Suprapubic skin (tissue), 4 donors: ENCODE measurements at regions not wholly inside any gene's neighbourhood (a gene's known extent, or its start where the extent isn't known, plus 50 kb on each side); places are given as distances from the start of the nearest gene placed in this dataset.

Experiments
- DNase-seq, 2 donors: peaks; one replicate each; pipeline ENCODE4 v3.0.0-alpha.2; 2019; ENCODE audit warnings: low spot score in 2 of 2
- H3K27ac ChIP-seq: fragments of 200-600 bp; sonication (generic); one replicate; pipeline ENCODE4 v1.5.1; 2019
- H3K27me3 ChIP-seq: fragments of 200-600 bp; sonication (generic); one replicate; pipeline ENCODE4 v1.5.1; 2019
- H3K36me3 ChIP-seq: fragments of 200-600 bp; sonication (generic); one replicate; pipeline ENCODE4 v1.5.1; 2019
- H3K4me1 ChIP-seq: fragments of 200-600 bp; sonication (generic); one replicate; pipeline ENCODE4 v1.5.1; 2019
- H3K4me3 ChIP-seq: fragments of 200-600 bp; sonication (generic); one replicate; pipeline ENCODE4 v1.5.1; 2019; ENCODE audit warnings: mild to moderate bottlenecking
- H3K9me3 ChIP-seq: fragments of 200-600 bp; sonication (generic); one replicate; pipeline ENCODE4 v1.5.1; 2019
- EP300 ChIP-seq: sonication (generic); formaldehyde crosslinking; IDR thresholded peaks from one replicate; pipeline ENCODE4 v1.6.1; 2017; ENCODE audit warnings: antibody characterized with exemption
- POLR2A ChIP-seq, 2 donors: fragments of 450-650 bp; IDR thresholded peaks; one replicate each; pipeline ENCODE4 v1.6.1; 2017; ENCODE audit warnings: antibody characterized with exemption in 2 of 2, mild to moderate bottlenecking in 2 of 2, moderate library complexity in 2 of 2
- POLR2AphosphoS5 ChIP-seq, 3 donors: sonication (generic); formaldehyde crosslinking; IDR thresholded peaks; one replicate each; pipeline ENCODE4 v1.6.1; 2017; ENCODE audit warnings: antibody characterized with exemption in 3 of 3
- WGBS: methylation state at CpG from one replicate; pipeline ENCODE4 v1.1.5; 2018; 5-methylcytosine and 5-hydroxymethylcytosine counted together
- TF ChIP-seq, protein P1 (sequence below), 2 donors: fragments of 200-600 bp in 1 of 2; fragments of 450-650 bp in 1 of 2; sonication (generic) in 1 of 2; IDR thresholded peaks; one replicate each; pipeline ENCODE4 v1.5.1; 2016 to 2019; ENCODE audit warnings: antibody characterized with exemption in 2 of 2, mild to moderate bottlenecking in 1 of 2, moderate library complexity in 1 of 2

- Histone ChIP-seq H3K27me3 (no peaks in the 10 kb centered on the region), H3K27ac (no peak overlapping the region)
These were observed 202.6 kb upstream of the HEY2 start for GRCh38 chr6:125546841-125547251.

DNA sequence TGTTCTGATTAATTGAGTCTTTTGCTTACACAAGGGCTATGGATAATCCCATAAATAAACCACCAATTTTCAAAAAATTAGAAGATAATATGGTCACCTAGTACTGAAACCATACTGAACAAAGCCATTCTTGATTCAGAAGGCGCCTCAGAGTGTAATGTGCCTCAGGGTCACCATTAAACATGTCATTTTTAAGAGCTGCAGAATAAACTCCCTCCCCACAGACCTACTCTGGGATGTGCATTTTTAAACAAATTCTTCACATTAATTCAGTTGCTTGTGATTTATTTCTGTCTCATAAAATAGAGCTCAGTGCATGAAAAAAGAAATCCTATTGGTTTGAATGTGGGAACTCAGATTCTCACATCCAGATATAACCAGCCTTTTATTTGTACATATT is 202.1 kb upstream of the HEY2 start:
- Histone ChIP-seq H3K27ac (no peak overlapping the region), H3K4me1 (no peaks in the 10 kb centered on the region), H3K27me3 (no peaks in the 10 kb centered on the region), H3K4me3 (no peak overlapping the region), H3K36me3 (no peaks in the 10 kb centered on the region), H3K9me3 (no peaks in the 10 kb centered on the region)
- 73% methylated on average over 1 of the region's 1 CpG for WGBS
- TF ChIP-seq POLR2AphosphoS5 (IDR thresholded peaks at IDR 0.05) = no peak
- TF ChIP-seq, protein P1, sequence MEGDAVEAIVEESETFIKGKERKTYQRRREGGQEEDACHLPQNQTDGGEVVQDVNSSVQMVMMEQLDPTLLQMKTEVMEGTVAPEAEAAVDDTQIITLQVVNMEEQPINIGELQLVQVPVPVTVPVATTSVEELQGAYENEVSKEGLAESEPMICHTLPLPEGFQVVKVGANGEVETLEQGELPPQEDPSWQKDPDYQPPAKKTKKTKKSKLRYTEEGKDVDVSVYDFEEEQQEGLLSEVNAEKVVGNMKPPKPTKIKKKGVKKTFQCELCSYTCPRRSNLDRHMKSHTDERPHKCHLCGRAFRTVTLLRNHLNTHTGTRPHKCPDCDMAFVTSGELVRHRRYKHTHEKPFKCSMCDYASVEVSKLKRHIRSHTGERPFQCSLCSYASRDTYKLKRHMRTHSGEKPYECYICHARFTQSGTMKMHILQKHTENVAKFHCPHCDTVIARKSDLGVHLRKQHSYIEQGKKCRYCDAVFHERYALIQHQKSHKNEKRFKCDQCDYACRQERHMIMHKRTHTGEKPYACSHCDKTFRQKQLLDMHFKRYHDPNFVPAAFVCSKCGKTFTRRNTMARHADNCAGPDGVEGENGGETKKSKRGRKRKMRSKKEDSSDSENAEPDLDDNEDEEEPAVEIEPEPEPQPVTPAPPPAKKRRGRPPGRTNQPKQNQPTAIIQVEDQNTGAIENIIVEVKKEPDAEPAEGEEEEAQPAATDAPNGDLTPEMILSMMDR (IDR thresholded peaks at IDR 0.05) = no peak
- TF ChIP-seq POLR2A (IDR thresholded peaks at IDR 0.05) = no peak
- no peak for TF ChIP-seq EP300
- no peak for DNase-seq

More at GRCh38 chr6:125546841-125547251, 202.6 kb upstream of the HEY2 start:
- DNase-seq = no peak
- H3K9me3 ChIP-seq = no peaks in the 10 kb centered on the region
- no peak overlapping the region for H3K4me3 ChIP-seq
- H3K36me3 ChIP-seq = no peaks in the 10 kb centered on the region
- no peaks in the 10 kb centered on the region for H3K4me1 ChIP-seq
- WGBS = 31% methylated on average over 5 of the region's 5 CpGs
- TF ChIP-seq, protein P1 (IDR thresholded peaks at IDR 0.05) = no peak
- TF ChIP-seq POLR2A (IDR thresholded peaks at IDR 0.05) (no peak), POLR2AphosphoS5 (IDR thresholded peaks at IDR 0.05) (no peak), EP300 (no peak)

DNA sequence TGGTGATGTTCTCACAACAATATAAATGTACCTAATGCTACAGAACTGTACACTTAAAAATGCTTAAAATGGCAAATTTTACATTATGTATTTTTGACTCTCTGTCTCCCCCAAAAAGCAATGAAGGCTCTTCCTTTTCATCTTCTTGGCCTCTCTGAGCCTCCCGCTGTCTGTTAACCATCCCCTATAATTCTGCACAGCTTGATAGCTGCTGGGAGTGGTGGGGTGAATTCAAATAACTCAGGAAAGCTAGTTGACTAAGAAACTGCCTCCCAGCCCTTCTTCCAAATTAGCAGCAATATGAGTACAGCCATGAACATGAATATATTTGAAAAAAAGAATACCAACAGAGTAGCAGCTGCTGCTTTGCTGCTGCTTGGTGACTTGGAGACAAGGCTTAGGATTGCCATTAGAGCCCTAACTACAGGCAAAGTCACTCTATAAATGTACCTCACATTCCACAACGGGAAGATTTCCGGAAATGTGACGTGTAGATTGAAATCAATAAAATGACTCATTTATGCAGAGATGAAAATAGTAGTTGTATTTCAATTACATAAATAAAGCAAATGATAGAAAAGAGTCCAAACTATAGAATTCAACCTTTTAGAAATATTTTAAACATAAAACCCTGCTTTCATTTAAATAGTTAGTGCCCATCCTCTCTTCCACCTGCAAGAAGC is 200.1 kb upstream of the HEY2 start:
- H3K9me3 ChIP-seq = no peaks in the 10 kb centered on the region
- H3K27ac ChIP-seq = no peak overlapping the region
- no peak overlapping the region for H3K4me3 ChIP-seq
- no peaks in the 10 kb centered on the region for H3K4me1 ChIP-seq
- no peaks in the 10 kb centered on the region for H3K36me3 ChIP-seq
- DNase-seq = no peak
- WGBS = 75% methylated on average over 4 of the region's 4 CpGs
- H3K27me3 ChIP-seq = no peaks in the 10 kb centered on the region
- TF ChIP-seq EP300 (no peak), POLR2AphosphoS5 (IDR thresholded peaks at IDR 0.05) (no peak), POLR2A (IDR thresholded peaks at IDR 0.05) (no peak)
- TF ChIP-seq, protein P1 (IDR thresholded peaks at IDR 0.05) = no peak

DNA sequence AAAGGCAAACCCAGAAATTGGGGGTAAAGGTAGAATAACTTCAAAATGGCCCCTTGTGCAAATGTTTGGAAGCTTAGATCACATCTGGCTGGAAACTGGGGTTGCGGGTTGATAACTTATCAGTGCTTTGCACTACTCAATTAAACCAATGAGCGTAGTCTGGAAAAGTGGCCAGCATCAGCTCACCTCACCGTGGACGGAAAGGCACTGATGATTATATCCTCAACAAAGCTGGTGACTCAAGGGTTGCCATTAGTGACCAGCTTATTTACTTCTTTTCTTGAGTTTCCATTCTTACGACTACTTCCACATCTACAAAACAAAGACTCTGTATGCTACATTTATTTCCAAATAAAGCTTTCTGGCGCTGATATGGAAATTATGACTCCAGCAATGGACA is 198.5 kb upstream of the HEY2 start:
- 83% methylated on average over 6 of the region's 6 CpGs for WGBS
- no peak for DNase-seq
- H3K27me3 ChIP-seq = no peaks in the 10 kb centered on the region
- H3K27ac ChIP-seq = no peak overlapping the region
- no peak overlapping the region for H3K4me3 ChIP-seq
- no peaks in the 10 kb centered on the region for H3K9me3 ChIP-seq
- no peaks in the 10 kb centered on the region for H3K4me1 ChIP-seq
- no peaks in the 10 kb centered on the region for H3K36me3 ChIP-seq
- TF ChIP-seq, protein P1 (IDR thresholded peaks at IDR 0.05) = no peak
- TF ChIP-seq POLR2AphosphoS5 (IDR thresholded peaks at IDR 0.05) (no peak), POLR2A (IDR thresholded peaks at IDR 0.05) (no peak), EP300 (no peak)

DNA sequence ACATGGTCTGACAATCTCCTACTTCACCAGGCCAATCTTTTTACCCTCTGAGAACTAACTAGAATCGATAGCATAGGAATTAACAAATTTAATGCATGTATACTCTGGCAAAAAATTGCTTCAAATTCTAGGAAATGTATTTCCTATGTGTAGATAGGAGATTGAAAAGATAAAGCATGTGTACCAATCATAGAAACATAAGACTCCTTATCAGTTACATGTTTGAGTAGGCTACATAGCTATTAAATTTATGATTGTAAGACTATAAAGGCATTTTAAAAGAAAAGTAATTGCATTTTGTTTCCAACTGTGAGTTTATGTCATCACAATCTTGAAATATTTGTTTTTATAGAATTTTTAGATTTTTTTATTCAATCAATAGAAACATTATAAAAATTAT is 196.6 kb upstream of the HEY2 start:
- Histone ChIP-seq H3K9me3 (no peaks in the 10 kb centered on the region), H3K36me3 (no peaks in the 10 kb centered on the region), H3K27ac (no peak overlapping the region), H3K4me3 (no peak overlapping the region), H3K27me3 (peaks cover 2% of the 10 kb centered on the region), H3K4me1 (no peaks in the 10 kb centered on the region)
- TF ChIP-seq EP300 (no peak), POLR2A (IDR thresholded peaks at IDR 0.05) (no peak), POLR2AphosphoS5 (IDR thresholded peaks at IDR 0.05) (no peak)
- TF ChIP-seq, protein P1 (IDR thresholded peaks at IDR 0.05) = no peak
- 92% methylated on average over 1 of the region's 1 CpG for WGBS
- no peak for DNase-seq
